ENCODE measurements at regions not wholly inside any gene's neighbourhood (a gene's known extent, or its start where the extent isn't known, plus 50 kb on each side); places are given as distances from the start of the nearest gene placed in this dataset.

GRCh38 chr5:173760461-173761177 is 127.5 kb upstream of the CPEB4 start (continued):
- no peak for TF ChIP-seq CTCF (IDR thresholded peaks at IDR 0.05; ENCODE audit: low read depth, low read length, missing input control)
- no peak for TF ChIP-seq HNF4G (IDR thresholded peaks at IDR 0.05)

GRCh38 chr5:173761178-173761513 is 127.0 kb upstream of the CPEB4 start:
- Histone ChIP-seq H3K9me3 (ENCODE audit: control insufficient read depth in 4 of 4, low read length in 3 of 4) (no peaks in the 10 kb centered on the region), H3K4me3 (ENCODE audit: low read depth in 1 of 3, low read length in 3 of 3) (no peak overlapping the region), H3K36me3 (ENCODE audit: control insufficient read depth in 4 of 4, insufficient read depth in 3 of 4, low read depth in 1 of 4, low read length in 3 of 4) (no peaks in the 10 kb centered on the region), H3K9ac (ENCODE audit: low read depth in 1 of 2, low read length in 2 of 2) (no peak overlapping the region), H3K27ac (ENCODE audit: low read depth in 1 of 2, low read length in 2 of 2) (no peak overlapping the region), H3K4me1 (ENCODE audit: control insufficient read depth in 4 of 4, insufficient read depth in 4 of 4, low read length in 3 of 4) (peaks cover 5 to 29% (median 13%) of the 10 kb centered on the region in 4 donors), H3K27me3 (ENCODE audit: control insufficient read depth in 4 of 4, insufficient read depth in 4 of 4, low read length in 3 of 4) (no peaks in the 10 kb centered on the region)
- 71% methylated on average over 4 of the region's 4 CpGs for WGBS
- TF ChIP-seq HNF4A (conservative IDR thresholded peaks at IDR 0.05): peak; percentile 43 to 86
- TF ChIP-seq EGR1 (IDR thresholded peaks at IDR 0.05; ENCODE audit: low read depth in 2 of 2): no peak
- no peak for TF ChIP-seq FOXA2 (IDR thresholded peaks at IDR 0.05)
- no peak for TF ChIP-seq REST (IDR thresholded peaks at IDR 0.05)
- TF ChIP-seq RXRA (IDR thresholded peaks at IDR 0.05): peak in 1 of 2 donors; percentile 62
- TF ChIP-seq JUND (IDR thresholded peaks at IDR 0.05): peak in 1 of 2 donors; percentile 12
- TF ChIP-seq FOXA1 (IDR thresholded peaks at IDR 0.05): no peak
- peak; percentile 6 for TF ChIP-seq SP1 (IDR thresholded peaks at IDR 0.05)
- TF ChIP-seq ZBTB33 (IDR thresholded peaks at IDR 0.05): no peak
- no peak for DNase-seq (ENCODE audit: low spot score)

- no peaks in the 10 kb centered on the region for H3K36me3 ChIP-seq (ENCODE audit: control insufficient read depth in 4 of 4, insufficient read depth in 3 of 4, low read depth in 1 of 4, low read length in 3 of 4)
- no peak overlapping the region for H3K27ac ChIP-seq (ENCODE audit: low read depth in 1 of 2, low read length in 2 of 2)
- H3K9me3 ChIP-seq (ENCODE audit: control insufficient read depth in 4 of 4, low read length in 3 of 4): no peaks in the 10 kb centered on the region
- TF ChIP-seq RXRA (IDR thresholded peaks at IDR 0.05) (no peak), NR2F2 (IDR thresholded peaks at IDR 0.05) (no peak)
- H3K27me3 ChIP-seq (ENCODE audit: control insufficient read depth in 4 of 4, insufficient read depth in 4 of 4, low read length in 3 of 4): no peaks in the 10 kb centered on the region
- no peak overlapping the region for H3K9ac ChIP-seq (ENCODE audit: low read depth in 1 of 2, low read length in 2 of 2)
- DNase-seq (ENCODE audit: low spot score): no peak
- H3K4me3 ChIP-seq (ENCODE audit: low read depth in 1 of 3, low read length in 3 of 3): no peak overlapping the region
- H3K4me1 ChIP-seq (ENCODE audit: control insufficient read depth in 4 of 4, insufficient read depth in 4 of 4, low read length in 3 of 4): peaks cover 6 to 34% (median 17%) of the 10 kb centered on the region in 4 donors
- WGBS: 88% methylated on average over 5 of the region's 5 CpGs
Measured at GRCh38 chr5:173762045-173762444, 126.1 kb upstream of the CPEB4 start.

All from liver (tissue), 8 donors.